ENCODE measurements at regions not wholly inside any gene's neighbourhood (a gene's known extent, or its start where the extent isn't known, plus 50 kb on each side); places are given as distances from the start of the nearest gene placed in this dataset.

GRCh38 chr14:86942936-86943335, 1050.0 kb downstream of the GALC start:
- no peak for TF ChIP-seq CTCF (conservative IDR thresholded peaks at IDR 0.05; ENCODE audit: low read depth in 2 of 2)
- no peak for TF ChIP-seq EZH2 (IDR thresholded peaks at IDR 0.05; ENCODE audit: low read depth, unreplicated experiment)
- TF ChIP-seq POLR2AphosphoS5 (IDR thresholded peaks at IDR 0.05; ENCODE audit: low read depth) = no peak
- TF ChIP-seq EZH2phosphoT487 (IDR thresholded peaks at IDR 0.05; ENCODE audit: unreplicated experiment) = no peak
- TF ChIP-seq CREB1 (CRISPR knock-in tag; IDR thresholded peaks at IDR 0.05; ENCODE audit: low read depth) = no peak
- no peak for TF ChIP-seq REST (IDR thresholded peaks at IDR 0.05; ENCODE audit: unreplicated experiment)
- TF ChIP-seq ETS1 (IDR thresholded peaks at IDR 0.05) = no peak
- no peak for TF ChIP-seq ZNF114 (CRISPR knock-in tag; IDR thresholded peaks at IDR 0.05)
- no peak for TF ChIP-seq JUNB (IDR thresholded peaks at IDR 0.05; ENCODE audit: unreplicated experiment)

Measured in GM23338 (cell line).